GM12873 (cell line): ENCODE measurements at regions not wholly inside any gene's neighbourhood (a gene's known extent, or its start where the extent isn't known, plus 50 kb on each side); places are given as distances from the start of the nearest gene placed in this dataset.

Experiments
- TF ChIP-seq, protein P1 (sequence below): IDR thresholded peaks from 2 replicates; pipeline ENCODE4 v1.5.1; 2012; ENCODE audit warnings: low read depth, mild to moderate bottlenecking, moderate library complexity, low read length, control low read depth; ENCODE audit not compliant: insufficient read depth; ENCODE audit errors: missing control alignments

DNA sequence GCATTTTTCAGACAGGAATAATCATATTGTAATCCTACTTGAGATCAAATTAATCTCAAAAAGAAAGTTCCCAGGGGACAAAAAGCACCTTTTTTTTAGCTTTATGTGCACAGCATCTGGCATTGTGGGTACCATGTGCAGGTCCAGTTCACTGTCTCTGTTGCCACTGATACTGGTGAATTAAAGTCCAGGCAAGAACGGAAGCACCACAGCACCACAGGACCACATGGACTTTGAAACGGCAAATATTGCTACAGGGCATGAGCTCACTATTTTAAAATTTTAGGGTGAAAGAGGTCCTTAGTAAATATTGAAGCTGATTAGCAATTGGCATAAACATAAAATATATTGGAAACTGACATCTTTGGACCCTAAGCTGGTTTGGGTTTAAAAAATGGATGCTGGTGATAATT lies 709.0 kb downstream of the EPM2A start:
- TF ChIP-seq, protein P1, sequence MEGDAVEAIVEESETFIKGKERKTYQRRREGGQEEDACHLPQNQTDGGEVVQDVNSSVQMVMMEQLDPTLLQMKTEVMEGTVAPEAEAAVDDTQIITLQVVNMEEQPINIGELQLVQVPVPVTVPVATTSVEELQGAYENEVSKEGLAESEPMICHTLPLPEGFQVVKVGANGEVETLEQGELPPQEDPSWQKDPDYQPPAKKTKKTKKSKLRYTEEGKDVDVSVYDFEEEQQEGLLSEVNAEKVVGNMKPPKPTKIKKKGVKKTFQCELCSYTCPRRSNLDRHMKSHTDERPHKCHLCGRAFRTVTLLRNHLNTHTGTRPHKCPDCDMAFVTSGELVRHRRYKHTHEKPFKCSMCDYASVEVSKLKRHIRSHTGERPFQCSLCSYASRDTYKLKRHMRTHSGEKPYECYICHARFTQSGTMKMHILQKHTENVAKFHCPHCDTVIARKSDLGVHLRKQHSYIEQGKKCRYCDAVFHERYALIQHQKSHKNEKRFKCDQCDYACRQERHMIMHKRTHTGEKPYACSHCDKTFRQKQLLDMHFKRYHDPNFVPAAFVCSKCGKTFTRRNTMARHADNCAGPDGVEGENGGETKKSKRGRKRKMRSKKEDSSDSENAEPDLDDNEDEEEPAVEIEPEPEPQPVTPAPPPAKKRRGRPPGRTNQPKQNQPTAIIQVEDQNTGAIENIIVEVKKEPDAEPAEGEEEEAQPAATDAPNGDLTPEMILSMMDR = no peak

DNA sequence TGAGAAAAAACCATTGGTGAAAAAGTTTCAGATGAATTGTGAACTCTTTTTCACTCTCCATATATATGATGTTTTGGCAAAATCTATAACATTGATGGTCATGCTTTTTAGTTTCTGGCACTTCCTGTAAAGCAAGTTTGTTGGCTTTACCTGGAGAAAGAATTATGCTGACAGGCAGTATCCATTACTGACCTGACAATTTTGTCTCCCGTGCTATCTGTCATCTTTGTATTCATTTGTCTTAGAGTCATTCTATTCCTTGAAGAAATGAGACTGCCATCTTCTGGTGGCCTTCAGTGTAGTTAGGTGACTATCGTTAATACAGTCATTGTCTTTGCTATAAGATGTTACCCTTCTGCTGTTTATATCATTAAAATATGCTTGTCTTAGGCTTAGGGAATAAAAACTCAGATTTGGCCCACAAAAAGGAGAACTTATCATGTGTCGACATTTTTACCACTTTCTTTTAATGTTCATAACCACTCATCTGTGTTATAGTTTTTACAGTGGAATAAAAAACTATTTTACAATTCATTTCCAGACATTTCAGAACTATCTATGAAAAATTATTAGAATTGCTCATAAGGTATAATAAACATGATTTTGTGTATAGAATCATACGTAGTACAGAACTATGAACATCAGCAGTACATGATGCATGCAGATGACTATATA lies 707.0 kb downstream of the EPM2A start:
- TF ChIP-seq, protein P1 = peak; percentile 53

DNA sequence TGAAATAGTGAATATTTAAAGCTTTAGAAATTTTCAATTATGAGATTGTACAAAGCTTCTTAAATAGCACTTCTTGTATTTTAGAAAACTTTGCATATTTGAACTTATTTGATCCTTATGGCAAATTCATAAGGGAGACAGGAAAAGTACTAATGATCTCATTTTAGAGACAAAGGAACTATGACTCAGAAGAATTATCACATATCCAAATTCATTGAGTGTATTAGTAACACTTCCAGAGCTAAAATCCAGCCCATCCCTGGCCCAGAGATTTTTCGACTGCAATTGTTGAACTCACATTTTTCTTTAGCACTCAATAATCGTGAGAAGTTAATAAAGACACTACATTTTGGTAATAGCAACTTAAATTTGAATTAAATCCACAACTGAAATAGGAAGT lies 704.3 kb downstream of the EPM2A start:
- TF ChIP-seq, protein P1 = no peak

DNA sequence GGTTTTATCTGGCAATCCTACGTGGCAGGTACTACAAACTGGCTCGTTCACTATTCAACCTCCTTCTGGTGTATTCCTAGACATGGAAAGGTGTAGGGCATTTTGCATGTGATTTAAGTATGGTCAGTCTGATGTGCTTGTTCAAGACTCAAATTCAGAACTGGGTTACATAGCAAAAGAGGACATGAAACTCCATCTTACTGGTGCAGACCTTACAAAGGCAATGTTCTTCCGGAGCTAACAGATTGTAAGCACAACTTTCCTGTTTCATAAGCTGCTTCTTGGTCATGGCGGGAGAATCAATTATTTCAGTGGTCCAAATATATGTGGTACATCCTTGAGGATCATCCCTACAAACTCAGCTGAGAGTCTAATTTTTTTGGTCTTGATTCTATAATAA lies 703.4 kb downstream of the EPM2A start:
- TF ChIP-seq, protein P1 = no peak

DNA sequence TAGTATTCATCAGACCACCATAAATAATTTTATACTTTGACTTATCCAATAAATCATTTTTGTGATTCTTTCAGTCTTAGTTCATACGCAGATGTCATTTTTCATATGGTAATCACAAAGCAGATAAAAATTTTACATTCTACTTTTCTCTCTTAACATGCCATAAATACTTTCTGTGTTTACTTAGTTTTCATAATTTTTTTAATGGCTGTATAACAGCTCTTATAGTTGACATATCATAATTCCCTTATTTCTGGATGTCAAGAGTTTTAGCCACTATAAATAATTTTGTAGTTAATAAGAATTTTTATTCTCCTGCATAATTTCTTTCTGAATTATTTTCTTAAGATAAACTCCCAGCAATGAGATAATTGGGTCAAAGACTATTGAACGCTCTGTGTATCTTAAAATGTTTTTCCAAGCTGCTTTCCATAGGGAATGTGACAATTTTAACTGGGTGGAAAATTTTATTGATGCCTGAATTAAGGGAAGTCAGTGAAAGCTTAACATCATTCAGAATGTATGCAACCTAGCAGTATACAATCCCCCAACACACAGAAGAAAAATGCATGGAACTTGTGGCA lies 702.7 kb downstream of the EPM2A start:
- TF ChIP-seq, protein P1 = no peak

DNA sequence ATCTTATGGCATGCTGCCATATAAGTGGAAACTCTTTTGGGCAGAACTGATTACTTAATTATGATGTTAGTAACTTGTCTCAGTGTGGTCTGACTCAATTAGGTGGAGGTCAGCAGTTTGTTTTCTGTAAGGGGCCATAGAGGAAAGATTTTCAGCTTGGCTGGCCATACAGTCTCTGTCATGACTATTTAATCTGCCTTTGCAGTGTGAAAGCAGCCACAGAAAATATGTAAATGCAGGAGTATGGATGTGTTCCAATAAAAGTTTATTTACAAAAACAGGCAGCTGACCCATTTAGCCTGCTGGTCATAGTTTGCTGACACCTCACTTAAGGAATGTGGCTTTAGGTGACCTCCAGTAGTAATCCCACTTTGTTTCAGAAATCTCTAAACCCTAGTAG lies 700.7 kb downstream of the EPM2A start:
- TF ChIP-seq, protein P1 = no peak

DNA sequence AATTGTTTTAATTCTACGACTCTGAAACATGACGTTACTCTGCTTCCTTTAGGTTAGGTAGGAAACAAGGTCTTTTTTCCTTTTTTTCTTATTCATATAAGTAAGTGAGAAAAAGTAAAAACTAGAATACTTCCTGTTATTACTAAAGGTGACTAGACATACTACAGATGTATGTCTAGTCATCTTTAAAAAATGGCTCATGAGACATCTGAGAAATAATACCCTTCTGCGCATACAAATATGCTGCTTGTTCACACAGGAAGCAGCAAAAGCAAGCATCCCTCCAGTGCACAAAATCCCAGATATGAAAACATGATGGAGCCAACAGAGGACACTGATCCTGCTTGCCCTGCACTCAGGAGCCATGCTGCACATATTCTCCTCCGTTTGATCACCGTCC lies 699.1 kb downstream of the EPM2A start:
- TF ChIP-seq, protein P1 = no peak
